SK-N-MC (cell line): ENCODE measurements at regions not wholly inside any gene's neighbourhood (a gene's known extent, or its start where the extent isn't known, plus 50 kb on each side); places are given as distances from the start of the nearest gene placed in this dataset.

Source experiments
- EZH2 ChIP-seq: fragments of 200-600 bp; sonication (generic); IDR thresholded peaks from one replicate; pipeline ENCODE4 v1.6.1; 2017; ENCODE audit warnings: antibody characterized with exemption
- FOXP2 ChIP-seq: optimal IDR thresholded peaks from 2 replicates; pipeline ENCODE3; 2011; ENCODE audit warnings: mild to moderate bottlenecking, moderate library complexity; ENCODE audit not compliant: insufficient read depth; ENCODE audit errors: extremely low read length, control extremely low read depth
- POLR2AphosphoS5 ChIP-seq: IDR thresholded peaks from 2 replicates; pipeline ENCODE4 v1.6.1; 2012; ENCODE audit warnings: mild to moderate bottlenecking, low read depth, low read length, borderline replicate concordance

GRCh38 chr3:72373139-72373538, 475.1 kb downstream of the SHQ1 start:
- TF ChIP-seq POLR2AphosphoS5 (no peak), EZH2 (no peak), FOXP2 (no peak)
